ENCODE measurements at regions not wholly inside any gene's neighbourhood (a gene's known extent, or its start where the extent isn't known, plus 50 kb on each side); places are given as distances from the start of the nearest gene placed in this dataset.

DNA sequence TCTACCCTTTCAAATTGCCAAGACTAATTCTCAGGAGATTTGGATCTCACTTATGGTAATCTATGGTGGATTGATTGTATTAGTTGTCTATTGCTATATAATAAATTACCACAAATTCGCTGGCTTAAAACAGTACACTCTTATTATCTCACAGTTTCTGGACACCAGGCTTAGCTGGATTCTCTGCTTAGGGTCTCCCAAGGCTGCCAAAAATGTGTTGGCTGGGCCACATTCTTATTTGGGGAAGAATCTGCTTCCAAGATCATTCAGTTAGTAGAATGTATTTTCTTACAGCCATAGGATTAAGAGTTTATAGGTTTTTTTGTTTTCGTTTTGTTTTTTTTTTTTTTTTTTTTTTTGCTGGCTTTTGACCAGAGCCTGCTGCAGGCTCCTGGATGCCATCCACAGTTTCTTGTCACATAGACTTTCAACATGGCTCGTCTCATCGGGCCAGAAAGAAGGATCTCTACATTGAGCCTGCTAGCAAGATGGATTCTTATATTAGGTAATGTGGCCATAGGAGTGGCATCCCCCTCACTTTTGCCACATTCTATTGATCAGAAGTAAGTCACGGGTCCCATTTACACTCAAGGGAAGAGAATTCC is 415.3 kb downstream of the KIF2B start:
- TF ChIP-seq POLR2AphosphoS5 (IDR thresholded peaks at IDR 0.05) (no peak), POLR2A (IDR thresholded peaks at IDR 0.05) (no peak)

Measured in prostate gland (tissue), 1 donor.